ENCODE measurements at regions not wholly inside any gene's neighbourhood (a gene's known extent, or its start where the extent isn't known, plus 50 kb on each side); places are given as distances from the start of the nearest gene placed in this dataset.

GRCh38 chr20:22410556-22411130 is 173.7 kb downstream of the FOXA2 start:
- DNase-seq (ENCODE audit: insufficient read length, low spot score) (no peak), FAIRE-seq (no peak)

DNA sequence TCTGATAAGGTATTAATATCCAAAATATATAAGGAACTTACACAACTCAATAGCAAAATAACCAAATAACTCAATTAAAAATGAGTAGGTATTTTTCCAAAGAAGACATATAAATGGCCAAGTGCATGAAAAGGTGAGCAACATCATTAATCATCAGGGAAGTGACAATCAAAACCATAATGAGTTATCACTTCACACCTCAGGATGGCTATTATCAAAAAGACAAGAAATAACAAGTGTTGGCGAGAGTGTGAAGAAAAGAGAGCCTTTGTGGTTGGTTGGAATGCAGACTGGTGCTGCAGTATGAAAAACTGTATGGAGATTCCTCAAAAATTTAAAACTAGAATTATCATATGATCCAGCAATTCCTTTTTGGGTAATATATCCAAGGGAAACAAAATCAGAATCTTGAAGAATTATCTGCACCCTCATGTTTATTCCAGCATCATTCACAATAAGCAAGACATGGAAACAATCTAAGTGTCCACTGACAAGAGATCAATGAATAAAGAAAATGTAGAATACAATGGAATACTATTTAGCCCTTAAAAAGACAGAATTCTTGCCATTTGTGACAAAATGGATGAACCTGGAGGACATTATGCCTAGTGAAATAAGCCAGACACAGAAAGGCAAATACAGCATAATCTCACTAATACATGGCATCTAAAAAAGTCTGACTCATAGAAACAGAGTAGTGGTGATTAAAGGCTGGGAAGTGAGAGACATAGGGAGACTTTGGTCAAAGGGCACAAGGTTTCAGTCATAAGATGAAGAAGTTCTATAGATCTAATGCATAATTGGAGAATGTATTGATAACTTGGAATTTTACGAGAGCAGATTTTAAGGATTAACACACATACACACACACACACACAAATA is 175.6 kb downstream of the FOXA2 start:
- DNase-seq (ENCODE audit: insufficient read length, low spot score), result no peak
- no peak for FAIRE-seq

DNA sequence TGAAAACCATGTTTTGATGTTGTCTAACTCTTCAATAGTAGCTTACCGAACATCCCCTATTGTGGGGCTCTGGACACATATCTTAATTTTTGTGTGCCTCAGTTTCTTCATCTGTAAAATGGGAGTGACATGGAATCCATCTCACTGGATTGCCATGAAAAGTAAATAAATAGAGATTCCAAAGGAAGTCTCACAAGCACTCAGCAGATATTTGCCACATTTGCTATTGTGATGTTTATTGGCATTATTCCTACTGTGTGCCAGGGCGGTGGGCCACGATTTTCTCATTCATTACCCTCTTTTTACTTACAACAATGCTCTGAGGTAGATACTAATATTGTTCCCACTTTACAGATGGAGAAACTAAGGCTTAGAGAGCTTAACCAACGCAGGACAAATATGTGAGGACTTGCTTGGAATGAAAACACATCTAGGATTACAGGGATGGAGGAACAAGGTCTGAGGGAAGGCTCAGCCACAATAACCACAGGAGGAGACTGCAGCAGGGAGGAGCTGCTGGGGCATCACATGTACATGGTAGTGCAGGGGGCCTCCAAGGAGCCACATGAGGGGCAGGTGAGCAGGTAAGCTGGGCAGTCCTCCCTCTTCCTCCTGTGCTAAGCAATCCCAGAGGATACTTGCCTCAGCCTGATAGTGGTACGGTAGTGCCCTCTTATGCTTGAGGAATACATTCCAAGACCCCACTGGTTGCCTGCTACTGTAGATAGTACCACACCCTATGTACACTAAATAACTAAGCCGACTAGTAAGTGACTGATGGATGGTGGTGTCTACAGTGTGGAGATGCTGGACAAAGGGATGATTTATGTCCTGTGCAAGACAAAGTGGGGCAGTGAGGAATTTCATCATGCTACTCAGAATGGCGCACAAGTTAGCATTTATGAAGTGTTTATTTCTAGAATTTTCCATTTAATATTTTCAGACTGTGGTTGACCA is 176.9 kb downstream of the FOXA2 start:
- FAIRE-seq, result no peak
- DNase-seq (ENCODE audit: insufficient read length, low spot score), result no peak

DNA sequence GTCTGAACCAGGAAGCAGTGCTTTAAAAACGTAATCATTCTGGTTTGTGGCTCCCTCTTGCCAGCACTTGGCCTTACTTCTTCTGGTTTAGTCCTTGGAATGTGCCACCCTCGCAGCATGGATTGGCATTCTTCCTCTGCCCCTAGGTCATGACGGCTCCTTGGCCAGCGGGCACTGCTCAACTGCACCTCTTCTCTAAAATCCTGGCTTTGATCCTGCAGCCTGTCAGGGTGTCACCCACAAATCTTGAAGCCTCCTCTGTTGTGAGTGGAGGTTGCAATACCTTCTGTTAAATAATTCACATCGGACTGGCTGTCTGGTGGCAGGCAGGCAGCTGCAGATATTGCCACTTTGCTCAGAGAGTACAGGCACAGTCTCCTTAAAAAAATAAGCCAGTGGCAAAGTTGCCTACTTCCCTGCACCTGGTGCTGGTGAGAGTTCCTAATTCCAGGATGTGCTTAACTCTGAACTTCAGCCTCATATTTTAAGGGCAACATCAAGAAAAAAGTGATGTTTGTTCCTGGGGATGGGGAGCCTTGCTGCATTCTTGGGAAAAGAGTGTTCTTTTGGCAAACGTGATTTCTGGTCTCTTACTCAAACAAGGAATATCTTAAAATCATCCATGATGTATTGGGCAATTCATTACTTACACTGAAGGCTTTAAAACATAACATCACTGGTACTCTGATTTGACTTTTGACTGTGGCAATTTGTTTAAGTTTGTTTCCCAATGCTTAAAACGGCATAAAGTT is 179.8 kb downstream of the FOXA2 start:
- no peak for FAIRE-seq
- DNase-seq (ENCODE audit: insufficient read length, low spot score), result no peak

GRCh38 chr20:22403632-22404361 is 180.6 kb downstream of the FOXA2 start:
- DNase-seq (ENCODE audit: insufficient read length, low spot score) (no peak), FAIRE-seq (no peak)

DNA sequence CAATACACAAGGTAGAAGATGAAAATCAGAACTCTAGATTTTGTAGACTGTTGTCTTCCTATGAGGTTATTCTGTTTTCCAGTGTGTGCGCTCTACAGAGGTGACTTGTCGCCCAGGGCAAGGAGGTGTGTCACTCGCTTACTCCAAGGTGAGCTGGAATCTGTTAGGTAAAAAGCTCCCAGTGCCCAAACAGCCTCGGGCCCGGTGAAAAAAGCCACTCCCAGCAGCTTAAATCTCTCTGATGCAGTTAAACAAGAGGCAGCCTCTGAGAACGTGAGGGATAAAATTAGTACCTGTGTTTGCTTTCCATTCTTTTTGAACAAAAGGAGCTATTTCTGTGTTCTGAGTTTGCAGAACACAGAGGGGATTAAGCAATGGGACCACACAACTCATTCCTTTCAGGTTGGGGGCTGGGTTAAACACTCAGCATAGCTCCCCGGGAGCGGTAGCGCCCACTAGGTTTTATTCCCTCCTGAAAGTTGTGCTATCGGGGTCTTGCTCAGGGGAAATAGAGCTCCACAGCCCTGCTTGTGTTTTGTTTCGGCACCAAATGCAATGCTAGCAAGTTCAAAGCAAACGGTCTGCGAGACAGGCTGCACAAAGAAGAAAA is 181.2 kb downstream of the FOXA2 start:
- DNase-seq (ENCODE audit: insufficient read length, low spot score) (no peak), FAIRE-seq (no peak)

- DNase-seq (ENCODE audit: insufficient read length, low spot score), result no peak
- FAIRE-seq, result no peak
Observed at GRCh38 chr20:22402550-22402949, 181.8 kb downstream of the FOXA2 start.

GRCh38 chr20:22400440-22400839 is 183.9 kb downstream of the FOXA2 start:
- no peak for FAIRE-seq

GRCh38 chr20:22394583-22394982 is 189.8 kb downstream of the FOXA2 start:
- FAIRE-seq (no peak), DNase-seq (ENCODE audit: insufficient read length, low spot score) (no peak)

More at GRCh38 chr20:22400440-22400839, 183.9 kb downstream of the FOXA2 start:
- DNase-seq (ENCODE audit: insufficient read length, low spot score), result no peak

DNA sequence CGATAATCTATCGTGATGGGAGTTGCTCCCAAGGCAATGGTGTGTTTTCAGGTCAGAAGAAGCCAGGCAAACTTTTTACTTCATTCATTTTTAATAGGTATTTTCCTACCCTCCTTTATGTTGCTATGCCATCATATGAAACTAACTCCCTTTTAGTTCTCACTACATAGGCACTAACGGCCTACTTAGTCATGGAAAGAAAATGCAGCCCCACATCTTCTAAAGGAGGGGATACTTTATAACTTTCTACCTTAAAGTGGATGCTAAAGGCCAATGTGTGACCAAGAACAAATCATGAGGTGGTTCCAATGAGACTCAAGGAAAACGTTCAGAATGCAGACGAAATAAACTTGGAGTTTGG is 193.8 kb downstream of the FOXA2 start:
- no peak for FAIRE-seq
- no peak for DNase-seq (ENCODE audit: insufficient read length, low spot score)

DNA sequence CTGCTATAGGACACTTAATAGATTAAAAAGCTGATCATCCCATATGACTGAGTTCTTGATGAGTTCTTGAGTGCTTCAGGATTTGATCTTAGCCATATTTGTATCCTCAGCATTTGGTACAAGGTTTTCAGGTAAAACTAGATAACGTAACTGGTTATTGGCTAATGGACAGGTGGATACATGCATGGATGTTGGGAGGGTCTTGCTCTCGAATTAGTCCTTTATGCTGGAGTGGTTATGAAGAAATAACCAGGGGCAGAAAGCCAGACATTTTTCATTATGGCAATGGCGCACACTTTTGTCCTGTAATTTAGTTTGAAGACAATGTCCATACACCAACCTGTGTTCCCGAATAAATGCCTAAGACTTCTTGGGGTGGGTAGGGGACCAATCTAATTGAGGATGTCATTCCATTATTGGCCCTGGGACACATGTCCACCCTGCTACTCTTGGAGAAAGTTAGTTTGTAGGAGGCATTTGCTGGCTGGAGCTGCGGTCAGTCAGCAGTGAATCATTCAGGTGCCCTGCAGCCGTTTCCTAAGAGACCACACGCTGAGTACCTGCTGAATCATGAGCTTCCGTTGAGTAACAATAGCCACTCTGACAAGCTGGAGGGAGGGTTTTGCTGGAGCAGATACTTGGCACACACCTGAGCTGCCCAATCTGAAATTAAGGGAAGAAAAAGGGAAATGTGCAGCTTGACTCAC is 194.4 kb downstream of the FOXA2 start:
- FAIRE-seq (no peak), DNase-seq (ENCODE audit: insufficient read length, low spot score) (no peak)

DNA sequence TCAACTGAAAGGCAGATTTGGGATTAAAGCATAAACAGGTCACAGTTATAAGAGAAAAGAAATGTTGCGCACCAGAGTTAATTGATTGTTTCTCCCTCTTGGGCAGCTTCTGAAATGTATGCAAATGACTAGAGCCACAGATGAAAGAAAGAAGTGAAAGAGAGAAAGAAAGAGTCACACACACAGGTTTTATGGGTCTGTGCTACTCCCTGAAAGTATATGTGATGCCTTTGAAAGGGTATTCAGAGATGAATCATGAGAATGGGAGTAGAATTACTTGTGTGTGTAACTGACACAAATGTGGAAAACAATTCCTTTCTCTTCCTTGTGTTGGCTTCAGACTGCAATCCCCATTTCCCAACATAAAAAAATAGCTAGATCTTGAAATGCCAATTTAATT is 196.9 kb downstream of the FOXA2 start:
- DNase-seq (ENCODE audit: insufficient read length, low spot score), result no peak
- FAIRE-seq, result no peak

DNA sequence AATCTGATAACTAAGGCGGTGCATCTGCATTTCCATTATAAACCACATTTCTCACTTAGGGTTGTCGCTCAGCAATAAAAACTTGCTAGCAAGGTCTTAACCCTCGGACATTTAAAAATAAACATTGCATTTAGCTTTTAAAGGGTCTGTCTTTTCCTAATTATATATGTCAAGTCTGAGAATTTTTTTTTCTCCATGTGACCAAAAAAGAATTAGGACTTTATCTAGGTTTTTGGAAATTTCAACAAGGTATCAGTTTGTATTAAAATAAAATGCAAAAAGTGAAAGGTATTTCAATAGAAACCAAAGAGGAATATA is 198.1 kb downstream of the FOXA2 start:
- no peak for FAIRE-seq
- no peak for DNase-seq (ENCODE audit: insufficient read length, low spot score)

GRCh38 chr20:22385602-22386305 is 198.6 kb downstream of the FOXA2 start:
- no peak for FAIRE-seq
- no peak for DNase-seq (ENCODE audit: insufficient read length, low spot score)

DNA sequence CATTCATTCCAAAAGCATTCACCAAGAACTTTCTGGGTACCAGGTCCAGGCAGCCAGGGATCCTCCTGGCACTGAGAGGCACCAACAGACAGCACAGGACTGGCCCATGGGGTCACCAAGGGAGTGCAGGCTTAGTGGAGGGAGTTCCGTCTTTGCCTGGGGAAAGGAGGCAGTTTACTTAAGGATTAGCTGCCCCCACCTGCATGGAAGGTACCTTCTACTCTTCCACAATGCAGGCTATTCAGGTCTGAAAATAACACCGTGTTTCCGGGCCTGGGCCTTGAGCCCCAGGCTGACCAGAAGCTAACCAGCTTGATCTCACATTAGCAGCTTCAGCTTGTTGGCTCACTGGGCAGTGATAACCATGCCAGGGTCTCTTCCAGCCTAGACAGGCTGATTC is 199.4 kb downstream of the FOXA2 start:
- no peak for FAIRE-seq

DNA sequence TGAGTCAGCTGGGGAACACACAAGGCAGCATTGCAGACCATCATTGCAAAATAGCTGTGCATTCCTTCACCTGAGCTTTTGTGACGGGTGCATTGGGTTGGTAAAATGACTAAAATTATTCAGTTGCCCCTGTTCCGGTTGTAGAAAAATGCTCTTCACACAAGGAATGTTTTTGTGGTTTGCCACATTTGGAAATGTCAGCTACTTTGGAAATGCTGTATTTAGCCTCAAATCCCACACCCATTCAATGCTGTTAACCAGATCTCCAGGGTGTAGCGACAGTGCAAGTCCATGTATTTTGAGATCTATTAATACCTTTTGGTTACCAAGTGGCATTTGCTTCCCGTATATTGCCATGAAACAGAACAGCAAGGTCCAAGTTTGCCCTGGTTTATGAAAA is 201.2 kb downstream of the FOXA2 start:
- FAIRE-seq (no peak), DNase-seq (ENCODE audit: insufficient read length, low spot score) (no peak)

More for the DNA sequence above, 199.4 kb downstream of the FOXA2 start:
- no peak for DNase-seq (ENCODE audit: insufficient read length, low spot score)

GRCh38 chr20:22382742-22383141 is 201.6 kb downstream of the FOXA2 start:
- FAIRE-seq (no peak), DNase-seq (ENCODE audit: insufficient read length, low spot score) (no peak)

GRCh38 chr20:22381812-22382416 is 202.5 kb downstream of the FOXA2 start:
- FAIRE-seq, result no peak
- no peak for DNase-seq (ENCODE audit: insufficient read length, low spot score)
